ENCODE measurements at regions not wholly inside any gene's neighbourhood (a gene's known extent, or its start where the extent isn't known, plus 50 kb on each side); places are given as distances from the start of the nearest gene placed in this dataset.

DNA sequence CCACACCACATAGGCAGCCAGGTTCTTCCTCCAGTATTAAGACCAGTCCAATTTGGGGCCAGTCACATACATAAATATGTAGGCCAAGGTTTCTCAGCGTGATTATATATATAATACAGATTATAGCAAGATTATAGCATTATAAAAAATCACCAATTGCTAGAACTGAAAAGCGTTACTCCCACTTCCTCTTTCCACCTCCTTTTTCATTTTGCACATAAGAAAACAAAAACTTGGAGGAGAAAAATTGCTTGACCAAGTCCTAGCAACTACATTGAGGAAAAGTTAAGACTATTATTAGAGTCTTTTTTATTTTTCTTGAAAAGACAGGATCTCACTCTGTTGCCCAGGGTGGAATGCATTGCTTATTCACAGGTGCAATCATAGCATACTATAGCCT lies 262.7 kb upstream of the KCNN2 start:
- Histone ChIP-seq H3K27me3 (ENCODE audit: control insufficient read depth in 3 of 3, insufficient read depth in 3 of 3, low read length in 3 of 3) (no peaks in the 10 kb centered on the region), H3K27ac (ENCODE audit: low read depth in 1 of 3, low read length in 2 of 3) (no peak overlapping the region), H3K4me3 (ENCODE audit: low read depth in 1 of 3, low read length in 3 of 3) (no peak overlapping the region), H3K9me3 (ENCODE audit: control insufficient read depth in 2 of 2, insufficient read depth in 1 of 2, low read depth in 1 of 2, low read length in 1 of 2) (no peaks in the 10 kb centered on the region), H3K36me3 (ENCODE audit: control insufficient read depth in 3 of 3, insufficient read depth in 2 of 3, low read depth in 1 of 3, low read length in 3 of 3) (no peaks in the 10 kb centered on the region), H3K4me1 (ENCODE audit: control insufficient read depth in 3 of 3, insufficient read depth in 2 of 3, low read depth in 1 of 3, low read length in 2 of 3) (no peaks in the 10 kb centered on the region)
- FAIRE-seq (no peak), DNase-seq (no peak)
- 48 to 61% (median 60%) methylated on average over 2 of the region's 2 CpGs for WGBS, 3 donors

DNA sequence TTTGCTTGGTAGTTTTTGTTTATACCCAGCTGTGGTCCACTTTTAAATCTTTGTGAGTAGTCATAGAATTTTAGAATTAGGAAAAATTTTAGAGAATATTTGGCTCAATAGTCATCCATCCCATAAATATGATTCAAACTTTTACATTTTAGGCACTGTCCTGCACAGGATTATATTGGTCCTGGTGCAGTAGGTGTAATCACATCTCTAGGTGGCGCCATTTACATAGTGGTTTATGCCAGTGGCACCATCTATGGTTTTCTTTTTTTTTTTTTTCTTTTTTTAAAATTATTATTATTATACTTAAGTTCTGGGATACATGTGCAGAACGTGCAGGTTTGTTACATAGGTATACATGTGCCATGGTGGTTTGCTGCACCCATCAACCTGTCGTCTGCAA lies 260.7 kb upstream of the KCNN2 start:
- Histone ChIP-seq H3K27me3 (ENCODE audit: control insufficient read depth in 3 of 3, insufficient read depth in 3 of 3, low read length in 3 of 3) (no peaks in the 10 kb centered on the region), H3K27ac (ENCODE audit: low read depth in 1 of 3, low read length in 2 of 3) (no peak overlapping the region), H3K4me1 (ENCODE audit: control insufficient read depth in 3 of 3, insufficient read depth in 2 of 3, low read depth in 1 of 3, low read length in 2 of 3) (no peaks in the 10 kb centered on the region), H3K36me3 (ENCODE audit: control insufficient read depth in 3 of 3, insufficient read depth in 2 of 3, low read depth in 1 of 3, low read length in 3 of 3) (no peaks in the 10 kb centered on the region), H3K4me3 (ENCODE audit: low read depth in 1 of 3, low read length in 3 of 3) (no peak overlapping the region), H3K9me3 (ENCODE audit: control insufficient read depth in 2 of 2, insufficient read depth in 1 of 2, low read depth in 1 of 2, low read length in 1 of 2) (no peaks in the 10 kb centered on the region)
- DNase-seq (no peak), FAIRE-seq (no peak)
- WGBS, 3 donors = 40 to 44% (median 42%) methylated on average over 3 of the region's 3 CpGs

DNA sequence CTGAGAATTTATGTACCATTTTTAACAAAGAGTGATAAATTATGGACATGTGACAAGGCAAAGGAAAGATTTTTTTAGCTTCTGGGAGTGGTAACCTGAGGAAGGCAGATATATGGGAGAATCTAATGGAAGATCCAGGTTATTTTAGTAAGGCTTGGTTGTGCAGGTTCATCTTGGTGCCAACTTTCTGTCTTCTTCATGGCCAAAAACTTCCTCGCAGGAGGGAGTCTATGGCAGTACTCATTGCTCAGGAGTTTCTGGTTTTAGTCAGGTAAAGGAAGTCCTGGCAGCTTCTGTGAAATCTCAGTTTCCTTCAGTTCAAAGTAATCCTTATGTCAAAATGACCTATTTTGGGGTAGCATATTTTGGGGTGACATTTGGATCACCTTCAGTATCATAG lies 248.3 kb upstream of the KCNN2 start:
- no peak for FAIRE-seq
- 88 to 100% (median 88%) methylated on average over 1 of the region's 1 CpG for WGBS, 3 donors
- Histone ChIP-seq H3K4me3 (ENCODE audit: low read depth in 1 of 3, low read length in 3 of 3) (no peak overlapping the region), H3K36me3 (ENCODE audit: control insufficient read depth in 3 of 3, insufficient read depth in 2 of 3, low read depth in 1 of 3, low read length in 3 of 3) (no peaks in the 10 kb centered on the region), H3K4me1 (ENCODE audit: control insufficient read depth in 3 of 3, insufficient read depth in 2 of 3, low read depth in 1 of 3, low read length in 2 of 3) (no peaks in the 10 kb centered on the region), H3K27ac (ENCODE audit: low read depth in 1 of 3, low read length in 2 of 3) (no peak overlapping the region), H3K27me3 (ENCODE audit: control insufficient read depth in 3 of 3, insufficient read depth in 3 of 3, low read length in 3 of 3) (no peaks in the 10 kb centered on the region), H3K9me3 (ENCODE audit: control insufficient read depth in 2 of 2, insufficient read depth in 1 of 2, low read depth in 1 of 2, low read length in 1 of 2) (no peaks in the 10 kb centered on the region)
- DNase-seq = no peak

DNA sequence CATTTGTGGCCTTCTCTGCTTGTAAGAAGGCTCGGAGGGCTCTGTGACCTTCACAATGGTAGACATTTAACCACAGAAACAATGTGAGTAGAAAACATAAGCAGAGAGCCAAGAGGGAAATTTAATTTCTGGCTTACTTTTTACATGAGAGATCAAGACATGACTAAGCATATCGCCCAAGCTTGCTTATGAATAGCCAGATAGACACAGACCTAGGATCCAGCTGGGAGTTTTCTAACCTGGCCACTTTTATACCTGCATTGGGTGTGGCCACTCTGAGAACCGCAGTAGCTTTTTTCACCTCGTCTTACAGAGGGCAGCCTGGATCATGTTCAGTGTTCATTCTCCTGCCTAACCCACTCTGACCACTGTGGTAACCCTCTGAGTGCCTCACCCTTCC lies 244.9 kb upstream of the KCNN2 start:
- no peaks in the 10 kb centered on the region for H3K4me1 ChIP-seq (ENCODE audit: control insufficient read depth in 3 of 3, insufficient read depth in 2 of 3, low read depth in 1 of 3, low read length in 2 of 3)
- H3K27me3 ChIP-seq (ENCODE audit: control insufficient read depth in 3 of 3, insufficient read depth in 3 of 3, low read length in 3 of 3) = no peaks in the 10 kb centered on the region
- H3K9me3 ChIP-seq (ENCODE audit: control insufficient read depth in 2 of 2, insufficient read depth in 1 of 2, low read depth in 1 of 2, low read length in 1 of 2) = no peaks in the 10 kb centered on the region
- no peak overlapping the region for H3K4me3 ChIP-seq (ENCODE audit: low read depth in 1 of 3, low read length in 3 of 3)
- H3K36me3 ChIP-seq (ENCODE audit: control insufficient read depth in 3 of 3, insufficient read depth in 2 of 3, low read depth in 1 of 3, low read length in 3 of 3) = no peaks in the 10 kb centered on the region
- 58 to 78% (median 69%) methylated on average over 4 of the region's 4 CpGs for WGBS, 3 donors
- DNase-seq (no peak), FAIRE-seq (no peak)
- no peak overlapping the region for H3K27ac ChIP-seq (ENCODE audit: low read depth in 1 of 3, low read length in 2 of 3)

DNA sequence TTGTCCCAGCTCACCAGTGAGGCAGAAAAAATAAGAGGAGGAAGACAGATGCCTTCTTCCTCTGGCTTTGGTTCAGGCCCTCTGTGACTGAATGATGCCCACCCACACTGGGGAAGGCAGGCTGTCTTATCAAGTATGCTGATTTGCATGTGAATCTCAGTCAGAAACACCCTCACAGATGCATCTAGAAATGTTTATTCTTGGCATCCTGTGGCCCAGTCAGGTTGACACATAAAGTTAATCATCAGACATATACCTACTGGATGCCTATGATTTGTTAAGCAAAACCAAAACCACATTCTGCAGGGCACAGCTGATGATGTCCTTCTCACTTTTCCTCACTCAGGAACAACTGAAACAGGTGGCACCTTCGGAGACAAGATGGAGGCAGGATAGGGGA lies 243.4 kb upstream of the KCNN2 start:
- FAIRE-seq (no peak), DNase-seq (no peak)

DNA sequence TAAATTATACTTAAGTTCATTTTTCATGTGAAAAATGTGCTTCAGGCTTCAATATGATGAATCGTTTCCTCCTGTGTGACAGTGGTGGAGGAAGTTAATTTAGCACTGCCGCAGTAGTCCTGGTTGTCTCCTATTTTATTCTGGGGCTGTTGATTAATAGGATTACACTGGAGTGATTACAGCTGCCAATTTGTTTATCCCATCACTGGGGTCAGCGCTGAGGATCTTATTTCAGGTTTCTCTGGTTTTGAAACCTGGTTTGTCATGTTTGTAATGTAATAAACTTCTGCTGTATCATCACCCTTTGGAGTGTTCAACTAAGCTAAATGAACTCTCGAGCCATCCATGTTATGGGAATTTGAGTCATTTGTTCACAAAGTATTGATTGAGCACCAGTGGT lies 241.7 kb upstream of the KCNN2 start:
- no peak for FAIRE-seq
- no peaks in the 10 kb centered on the region for H3K9me3 ChIP-seq (ENCODE audit: control insufficient read depth in 2 of 2, insufficient read depth in 1 of 2, low read depth in 1 of 2, low read length in 1 of 2)
- 52 to 62% (median 58%) methylated on average over 4 of the region's 4 CpGs for WGBS, 3 donors
- H3K36me3 ChIP-seq (ENCODE audit: control insufficient read depth in 3 of 3, insufficient read depth in 2 of 3, low read depth in 1 of 3, low read length in 3 of 3) = no peaks in the 10 kb centered on the region
- H3K4me1 ChIP-seq (ENCODE audit: control insufficient read depth in 3 of 3, insufficient read depth in 2 of 3, low read depth in 1 of 3, low read length in 2 of 3) = no peaks in the 10 kb centered on the region
- no peak overlapping the region for H3K27ac ChIP-seq (ENCODE audit: low read depth in 1 of 3, low read length in 2 of 3)
- H3K27me3 ChIP-seq (ENCODE audit: control insufficient read depth in 3 of 3, insufficient read depth in 3 of 3, low read length in 3 of 3) = no peaks in the 10 kb centered on the region
- H3K4me3 ChIP-seq (ENCODE audit: low read depth in 1 of 3, low read length in 3 of 3) = no peak overlapping the region
- no peak for DNase-seq

More for the DNA sequence above, 243.4 kb upstream of the KCNN2 start:
- H3K9me3 ChIP-seq (ENCODE audit: control insufficient read depth in 2 of 2, insufficient read depth in 1 of 2, low read depth in 1 of 2, low read length in 1 of 2) = no peaks in the 10 kb centered on the region
- no peak overlapping the region for H3K4me3 ChIP-seq (ENCODE audit: low read depth in 1 of 3, low read length in 3 of 3)
- H3K36me3 ChIP-seq (ENCODE audit: control insufficient read depth in 3 of 3, insufficient read depth in 2 of 3, low read depth in 1 of 3, low read length in 3 of 3) = no peaks in the 10 kb centered on the region
- no peak overlapping the region for H3K27ac ChIP-seq (ENCODE audit: low read depth in 1 of 3, low read length in 2 of 3)
- no peaks in the 10 kb centered on the region for H3K4me1 ChIP-seq (ENCODE audit: control insufficient read depth in 3 of 3, insufficient read depth in 2 of 3, low read depth in 1 of 3, low read length in 2 of 3)
- no peaks in the 10 kb centered on the region for H3K27me3 ChIP-seq (ENCODE audit: control insufficient read depth in 3 of 3, insufficient read depth in 3 of 3, low read length in 3 of 3)
- 45 to 72% (median 46%) methylated on average over 1 of the region's 1 CpG for WGBS, 3 donors

DNA sequence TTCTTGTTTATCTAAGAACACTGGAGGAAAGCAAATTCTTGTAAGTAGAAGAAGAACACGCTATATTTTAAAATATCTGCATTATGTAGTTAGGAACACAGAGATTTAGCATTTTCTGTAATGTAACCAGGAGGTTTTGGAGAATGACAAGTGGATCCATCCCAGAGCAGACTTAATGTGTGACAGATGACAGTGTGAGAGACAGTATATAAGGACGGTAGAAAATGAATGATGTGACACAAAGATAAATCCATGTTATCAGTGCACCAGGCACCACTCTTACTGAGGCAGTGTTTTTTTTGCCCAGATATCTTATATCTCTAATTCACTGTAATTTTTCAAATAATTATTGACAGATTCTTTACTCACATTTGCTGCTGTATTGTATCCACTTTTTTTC lies 239.0 kb upstream of the KCNN2 start:
- H3K36me3 ChIP-seq (ENCODE audit: control insufficient read depth in 3 of 3, insufficient read depth in 2 of 3, low read depth in 1 of 3, low read length in 3 of 3) = no peaks in the 10 kb centered on the region
- DNase-seq (no peak), FAIRE-seq (no peak)
- H3K4me1 ChIP-seq (ENCODE audit: control insufficient read depth in 3 of 3, insufficient read depth in 2 of 3, low read depth in 1 of 3, low read length in 2 of 3) = no peaks in the 10 kb centered on the region
- H3K4me3 ChIP-seq (ENCODE audit: low read depth in 1 of 3, low read length in 3 of 3) = no peak overlapping the region
- WGBS, 3 donors = 72 to 78% (median 78%) methylated on average over 2 of the region's 2 CpGs
- H3K27ac ChIP-seq (ENCODE audit: low read depth in 1 of 3, low read length in 2 of 3) = no peak overlapping the region
- peaks cover 0 to 8% of the 10 kb centered on the region in 2 donors for H3K9me3 ChIP-seq (ENCODE audit: control insufficient read depth in 2 of 2, insufficient read depth in 1 of 2, low read depth in 1 of 2, low read length in 1 of 2)
- H3K27me3 ChIP-seq (ENCODE audit: control insufficient read depth in 3 of 3, insufficient read depth in 3 of 3, low read length in 3 of 3) = no peaks in the 10 kb centered on the region

DNA sequence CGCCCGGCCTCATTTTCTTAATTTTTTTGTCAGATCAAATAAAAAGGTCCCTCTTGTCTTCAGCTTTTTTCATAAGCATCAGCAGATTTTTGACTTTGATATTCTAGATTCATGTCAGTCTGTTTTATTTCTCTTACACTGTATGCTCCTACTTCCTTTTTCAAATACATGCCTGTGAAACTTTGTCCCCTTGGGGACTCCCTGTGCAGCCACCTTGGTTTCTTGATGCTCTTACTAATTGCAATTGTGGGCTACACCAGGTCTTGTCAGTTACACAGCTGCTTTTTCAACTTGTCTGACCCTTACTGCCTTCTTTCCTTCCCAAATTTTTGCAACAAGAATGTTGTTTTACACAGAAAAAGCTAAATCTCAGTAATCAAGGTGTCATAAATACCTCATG lies 238.2 kb upstream of the KCNN2 start:
- no peaks in the 10 kb centered on the region for H3K27me3 ChIP-seq (ENCODE audit: control insufficient read depth in 3 of 3, insufficient read depth in 3 of 3, low read length in 3 of 3)

DNA sequence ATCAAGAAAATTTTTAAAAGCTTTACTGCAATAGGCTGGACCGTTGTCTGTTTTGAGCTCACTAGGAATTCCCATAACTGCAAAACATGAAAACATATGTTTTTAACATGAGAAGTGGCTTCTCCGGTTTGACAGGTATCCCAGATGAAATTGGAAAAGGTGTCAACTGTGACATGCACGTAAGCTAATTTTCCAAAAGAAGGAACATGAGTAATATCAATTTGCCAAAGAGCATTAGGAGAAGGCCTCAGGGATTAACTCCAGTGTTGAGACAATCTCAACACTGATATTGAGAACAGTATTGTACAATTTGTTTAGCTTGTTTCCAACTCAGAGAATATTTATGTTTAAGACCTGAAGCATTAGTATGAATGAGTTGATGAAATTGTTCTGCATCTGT lies 215.5 kb upstream of the KCNN2 start:
- FAIRE-seq = no peak
- Histone ChIP-seq H3K27me3 (ENCODE audit: control insufficient read depth in 3 of 3, insufficient read depth in 3 of 3, low read length in 3 of 3) (no peaks in the 10 kb centered on the region), H3K4me1 (ENCODE audit: control insufficient read depth in 3 of 3, insufficient read depth in 2 of 3, low read depth in 1 of 3, low read length in 2 of 3) (no peaks in the 10 kb centered on the region), H3K27ac (ENCODE audit: low read depth in 1 of 3, low read length in 2 of 3) (no peak overlapping the region), H3K4me3 (ENCODE audit: low read depth in 1 of 3, low read length in 3 of 3) (no peak overlapping the region), H3K36me3 (ENCODE audit: control insufficient read depth in 3 of 3, insufficient read depth in 2 of 3, low read depth in 1 of 3, low read length in 3 of 3) (no peaks in the 10 kb centered on the region), H3K9me3 (ENCODE audit: control insufficient read depth in 2 of 2, insufficient read depth in 1 of 2, low read depth in 1 of 2, low read length in 1 of 2) (peaks cover 0 to 16% of the 10 kb centered on the region in 2 donors)
- 79 to 90% (median 84%) methylated on average over 3 of the region's 3 CpGs for WGBS, 3 donors
- DNase-seq = no peak

More for the DNA sequence above, 238.2 kb upstream of the KCNN2 start:
- Histone ChIP-seq H3K4me3 (ENCODE audit: low read depth in 1 of 3, low read length in 3 of 3) (no peak overlapping the region), H3K4me1 (ENCODE audit: control insufficient read depth in 3 of 3, insufficient read depth in 2 of 3, low read depth in 1 of 3, low read length in 2 of 3) (no peaks in the 10 kb centered on the region), H3K9me3 (ENCODE audit: control insufficient read depth in 2 of 2, insufficient read depth in 1 of 2, low read depth in 1 of 2, low read length in 1 of 2) (peaks cover 0 to 8% of the 10 kb centered on the region in 2 donors), H3K36me3 (ENCODE audit: control insufficient read depth in 3 of 3, insufficient read depth in 2 of 3, low read depth in 1 of 3, low read length in 3 of 3) (no peaks in the 10 kb centered on the region), H3K27ac (ENCODE audit: low read depth in 1 of 3, low read length in 2 of 3) (no peak overlapping the region)
- 89 to 100% (median 92%) methylated on average over 2 of the region's 2 CpGs for WGBS, 3 donors
- FAIRE-seq = no peak
- no peak for DNase-seq
